ENCODE measurements at regions not wholly inside any gene's neighbourhood (a gene's known extent, or its start where the extent isn't known, plus 50 kb on each side); places are given as distances from the start of the nearest gene placed in this dataset.
"Not testable (repeated sequence)": the region's sequence is repeated elsewhere in the genome, so short reads cannot be mapped to it uniquely, and the experiment has no call there.

DNA sequence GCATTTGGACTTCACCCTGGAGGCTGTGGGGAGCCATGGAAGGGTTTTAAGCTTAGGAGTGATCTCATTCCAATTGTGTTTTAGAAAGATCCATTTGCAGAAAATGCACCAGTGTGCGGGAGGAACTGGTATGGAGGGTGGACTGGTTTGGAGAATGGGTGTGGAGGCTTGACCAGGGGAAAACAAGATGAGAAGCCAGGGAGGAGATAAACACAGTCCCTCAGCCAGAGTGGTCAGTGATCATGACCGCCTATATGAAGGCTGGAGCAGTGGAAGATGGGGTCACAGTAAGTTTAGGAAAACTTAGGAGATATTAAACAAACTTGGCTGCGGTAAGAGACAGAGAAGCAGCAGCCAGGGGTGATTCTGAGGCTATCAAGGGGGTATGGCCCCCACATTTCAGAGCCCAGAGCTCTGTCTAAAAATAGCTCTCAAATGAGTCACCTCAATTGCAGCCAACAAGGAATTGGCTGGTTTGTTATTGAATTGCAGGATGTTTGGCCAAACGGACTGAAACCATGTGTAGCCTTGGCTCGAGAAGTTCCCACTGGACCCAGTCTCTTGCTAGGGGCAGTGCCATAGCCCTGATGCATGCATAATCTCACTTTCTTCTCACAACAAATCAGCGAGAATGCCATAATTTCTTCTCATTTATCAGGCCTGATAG is 159.9 kb upstream of the TOP1 start:
- peak in 1 of 2 donors; percentile 23 for DNase-seq
- 25 to 28% (median 27%) methylated on average over 6 of the region's 6 CpGs for WGBS, 3 donors
- Histone ChIP-seq H3K4me3 (no peak overlapping the region), H3K36me3 (ENCODE audit: insufficient read depth in 1 of 2, low read depth in 1 of 2) (no peaks in the 10 kb centered on the region), H3K27ac (no peak overlapping the region), H3K4me1 (peaks cover 7% of the 10 kb centered on the region), H3K9me3 (no peaks in the 10 kb centered on the region), H3K27me3 (ENCODE audit: insufficient read depth in 3 of 3, low read length in 2 of 3) (no peaks in the 10 kb centered on the region)
- ATAC-seq, result peak in 3 of 4 donors; percentile 51 to 67 (median 59)
- intact Hi-C loops (cut with DNase I), result no loop called here
- TF ChIP-seq, protein P1, sequence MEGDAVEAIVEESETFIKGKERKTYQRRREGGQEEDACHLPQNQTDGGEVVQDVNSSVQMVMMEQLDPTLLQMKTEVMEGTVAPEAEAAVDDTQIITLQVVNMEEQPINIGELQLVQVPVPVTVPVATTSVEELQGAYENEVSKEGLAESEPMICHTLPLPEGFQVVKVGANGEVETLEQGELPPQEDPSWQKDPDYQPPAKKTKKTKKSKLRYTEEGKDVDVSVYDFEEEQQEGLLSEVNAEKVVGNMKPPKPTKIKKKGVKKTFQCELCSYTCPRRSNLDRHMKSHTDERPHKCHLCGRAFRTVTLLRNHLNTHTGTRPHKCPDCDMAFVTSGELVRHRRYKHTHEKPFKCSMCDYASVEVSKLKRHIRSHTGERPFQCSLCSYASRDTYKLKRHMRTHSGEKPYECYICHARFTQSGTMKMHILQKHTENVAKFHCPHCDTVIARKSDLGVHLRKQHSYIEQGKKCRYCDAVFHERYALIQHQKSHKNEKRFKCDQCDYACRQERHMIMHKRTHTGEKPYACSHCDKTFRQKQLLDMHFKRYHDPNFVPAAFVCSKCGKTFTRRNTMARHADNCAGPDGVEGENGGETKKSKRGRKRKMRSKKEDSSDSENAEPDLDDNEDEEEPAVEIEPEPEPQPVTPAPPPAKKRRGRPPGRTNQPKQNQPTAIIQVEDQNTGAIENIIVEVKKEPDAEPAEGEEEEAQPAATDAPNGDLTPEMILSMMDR (IDR thresholded peaks at IDR 0.05), result no peak

DNA sequence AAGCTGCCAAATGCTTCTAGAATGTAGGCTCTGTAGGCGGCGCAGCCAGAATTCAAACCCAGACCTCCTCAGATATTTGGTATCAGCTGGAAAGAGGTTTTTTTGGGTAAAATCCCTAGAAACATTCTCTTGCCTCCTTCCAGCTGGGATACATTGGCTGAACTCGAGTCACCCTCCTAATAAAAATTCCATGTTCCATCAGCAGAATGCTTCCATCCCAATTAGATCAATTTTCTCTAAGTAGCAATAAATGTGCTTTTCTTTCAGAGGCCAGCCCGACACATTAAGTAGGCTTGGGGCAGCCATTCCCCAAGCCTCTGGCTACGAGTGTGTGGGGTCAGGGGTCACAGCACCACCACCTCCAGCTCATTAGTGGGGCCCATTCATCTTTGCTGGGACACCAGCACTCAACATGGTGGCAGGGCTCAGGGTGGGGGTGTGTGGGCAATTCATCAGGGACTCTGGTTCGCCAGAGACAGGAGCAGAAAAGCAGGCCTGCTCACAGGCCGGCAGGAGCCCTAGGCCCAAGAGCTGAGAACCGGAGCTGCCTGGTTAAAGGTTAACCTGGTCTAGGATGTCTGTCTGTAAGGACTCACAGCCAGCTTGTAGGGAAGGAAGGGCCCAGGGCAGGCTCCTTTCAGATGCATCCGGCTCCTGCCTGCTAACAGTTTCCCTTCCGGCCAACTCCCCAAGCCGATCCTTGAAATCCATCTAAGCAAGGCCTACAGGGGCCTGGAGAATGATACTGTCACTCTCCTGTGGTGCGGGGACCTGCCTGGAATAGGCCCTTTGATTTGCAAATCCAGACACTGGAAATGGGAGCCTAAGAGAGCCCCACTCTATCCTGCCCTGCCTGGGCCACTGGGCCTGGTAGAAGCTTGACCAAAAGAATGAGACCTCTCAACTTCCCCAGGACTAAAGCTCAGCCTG is 159.1 kb upstream of the TOP1 start:
- intact Hi-C loops (cut with DNase I), result no loop called here
- ATAC-seq (no peak), DNase-seq (no peak)
- WGBS, 3 donors, result 74 to 76% (median 74%) methylated on average over 12 of the region's 12 CpGs
- Histone ChIP-seq H3K36me3 (ENCODE audit: insufficient read depth in 1 of 2, low read depth in 1 of 2) (no peaks in the 10 kb centered on the region), H3K27me3 (ENCODE audit: insufficient read depth in 3 of 3, low read length in 2 of 3) (no peaks in the 10 kb centered on the region), H3K27ac (no peak overlapping the region), H3K4me1 (peaks cover 7% of the 10 kb centered on the region), H3K9me3 (no peaks in the 10 kb centered on the region), H3K4me3 (no peak overlapping the region)
- TF ChIP-seq, protein P1 (IDR thresholded peaks at IDR 0.05), result no peak

DNA sequence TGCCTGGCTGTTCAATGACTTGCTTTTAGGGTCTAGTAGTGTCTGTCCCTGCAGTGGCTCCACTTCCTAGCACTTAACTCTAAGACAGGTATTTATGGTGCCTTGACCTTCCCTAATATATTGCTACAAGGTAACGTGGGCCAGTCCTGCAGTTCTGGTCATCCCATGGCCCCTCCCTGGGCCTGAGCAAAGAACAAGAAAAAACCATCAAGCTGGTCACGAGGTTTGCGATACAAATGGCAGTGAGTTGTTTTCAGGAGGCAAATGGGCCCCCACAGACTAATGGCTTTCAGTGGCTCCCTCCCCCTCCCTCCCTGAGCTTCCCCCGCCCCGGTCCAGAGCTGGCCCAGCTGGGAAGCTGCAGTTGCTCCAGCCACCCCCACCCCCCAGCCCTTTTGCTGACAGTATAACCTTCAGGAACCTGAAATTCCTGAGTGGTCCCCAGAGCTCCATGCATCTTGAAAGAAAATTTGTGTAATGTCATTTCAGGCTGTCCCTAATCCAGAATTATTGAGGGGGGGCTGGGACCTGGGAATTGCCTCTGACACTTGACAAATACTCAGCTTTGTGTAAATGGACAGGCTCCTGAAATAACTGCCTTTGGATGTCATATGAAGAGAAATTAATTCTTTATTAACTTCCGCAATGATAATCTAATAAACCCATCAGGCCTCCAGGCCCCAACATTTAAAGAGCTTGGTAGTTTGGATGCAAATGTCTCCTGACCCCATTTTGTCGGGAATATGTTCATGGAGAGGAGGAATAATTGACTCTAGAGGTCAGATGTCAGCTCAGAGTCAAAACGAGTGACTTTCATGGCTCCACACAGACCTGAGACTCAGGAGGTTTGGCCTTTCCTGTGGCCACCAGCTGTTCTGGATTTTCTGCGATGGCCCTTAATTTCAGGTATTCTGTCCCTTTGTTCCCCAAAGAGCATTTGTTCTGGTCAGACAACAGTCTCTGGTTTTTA is 153.2 kb upstream of the TOP1 start:
- Histone ChIP-seq H3K4me3 (no peak overlapping the region), H3K36me3 (ENCODE audit: insufficient read depth in 1 of 2, low read depth in 1 of 2) (no peaks in the 10 kb centered on the region), H3K27ac (no peak overlapping the region), H3K4me1 (no peaks in the 10 kb centered on the region), H3K27me3 (ENCODE audit: insufficient read depth in 3 of 3, low read length in 2 of 3) (no peaks in the 10 kb centered on the region), H3K9me3 (no peaks in the 10 kb centered on the region)
- DNase-seq, result no peak
- intact Hi-C loops (cut with DNase I), result no loop called here
- ATAC-seq, result no peak
- 48 to 57% (median 54%) methylated on average over 9 of the region's 9 CpGs for WGBS, 3 donors
- TF ChIP-seq, protein P1 (IDR thresholded peaks at IDR 0.05), result no peak

DNA sequence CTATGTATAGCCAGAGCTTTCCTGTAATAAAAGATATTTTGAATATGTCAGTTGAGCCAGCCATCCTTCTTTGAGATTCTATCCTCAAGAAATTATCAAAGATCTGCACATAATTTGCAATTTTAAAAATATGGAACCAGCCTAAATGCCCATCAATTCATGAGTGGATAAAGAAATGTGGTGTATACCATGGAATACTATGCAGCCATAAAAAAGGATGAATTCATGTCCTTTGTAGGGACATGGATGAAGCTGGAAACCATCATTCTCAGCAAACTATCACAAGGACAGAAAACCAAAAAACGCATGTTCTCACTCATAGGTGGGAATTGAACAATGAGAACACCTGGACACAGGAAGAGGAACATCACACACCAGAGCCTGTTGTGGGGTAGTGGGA is 150.5 kb upstream of the TOP1 start:
- H3K27me3 ChIP-seq (ENCODE audit: insufficient read depth in 3 of 3, low read length in 2 of 3); H3K27ac ChIP-seq; H3K4me1 ChIP-seq; H3K36me3 ChIP-seq (ENCODE audit: insufficient read depth in 1 of 2, low read depth in 1 of 2); DNase-seq; ATAC-seq; H3K4me3 ChIP-seq; intact Hi-C loops (cut with DNase I); H3K9me3 ChIP-seq: not testable (repeated sequence)
- WGBS, 3 donors, result 86 to 97% (median 91%) methylated on average over 1 of the region's 1 CpG
